HEK293T (cell line): ENCODE measurements at regions not wholly inside any gene's neighbourhood (a gene's known extent, or its start where the extent isn't known, plus 50 kb on each side); places are given as distances from the start of the nearest gene placed in this dataset.

Experiments used
- CTCF ChIA-PET: fragments of 350-600 bp; formaldehyde crosslinking; extraction: SDS; loops from one replicate; lab custom pipeline; 2021; ENCODE audit warnings: antibody characterized with exemption, inconsistent platforms; lab: Yijun Ruan, JAX
- POLR2A ChIA-PET: fragments of 350-600 bp; formaldehyde crosslinking; extraction: SDS; loops from one replicate; lab custom pipeline; 2020; ENCODE audit warnings: antibody characterized with exemption, inconsistent platforms; lab: Yijun Ruan, JAX
- DNase-seq: peaks from one replicate; pipeline ENCODE4 v3.0.0; 2012; ENCODE audit warnings: mixed read lengths; ENCODE audit errors: extremely low spot score
- ARNT ChIP-seq: fragments of 450-650 bp; IDR thresholded peaks from 2 replicates; pipeline ENCODE4 v1.6.1; 2017; ENCODE audit warnings: mild to moderate bottlenecking
- BHLHE40 ChIP-seq: fragments of 450-650 bp; IDR thresholded peaks from 2 replicates; pipeline ENCODE4 v1.6.1; 2016; ENCODE audit warnings: mild to moderate bottlenecking, moderate library complexity, borderline replicate concordance
- CTBP1 ChIP-seq: fragments of 450-650 bp; IDR thresholded peaks from 2 replicates; pipeline ENCODE4 v1.6.1; 2016; ENCODE audit warnings: borderline replicate concordance
- ELF4 ChIP-seq: fragments of 450-650 bp; IDR thresholded peaks from 2 replicates; pipeline ENCODE4 v1.6.1; 2017; ENCODE audit warnings: antibody characterized with exemption
- FOXA1 ChIP-seq: fragments of 450-650 bp; IDR thresholded peaks from 2 replicates; pipeline ENCODE4 v1.6.1; 2016; ENCODE audit warnings: mild to moderate bottlenecking
- FOXK2 ChIP-seq: fragments of 450-650 bp; IDR thresholded peaks from 2 replicates; pipeline ENCODE4 v1.6.1; 2016; ENCODE audit warnings: mild to moderate bottlenecking
- FOXM1 ChIP-seq: fragments of 450-650 bp; IDR thresholded peaks from 2 replicates; pipeline ENCODE4 v1.6.1; 2017; ENCODE audit warnings: mild to moderate bottlenecking, borderline replicate concordance
- HDGF ChIP-seq: fragments of 450-650 bp; IDR thresholded peaks from 2 replicates; pipeline ENCODE4 v1.6.1; 2017; ENCODE audit warnings: antibody characterized with exemption, borderline replicate concordance
- L3MBTL2 ChIP-seq: fragments of 450-650 bp; conservative IDR thresholded peaks from 2 replicates; pipeline ENCODE4 v1.6.1; 2016; ENCODE audit warnings: mild to moderate bottlenecking
- LEF1 ChIP-seq: fragments of 450-650 bp; IDR thresholded peaks from 2 replicates; pipeline ENCODE4 v1.6.1; 2017; ENCODE audit warnings: mild to moderate bottlenecking, borderline replicate concordance
- NFRKB ChIP-seq: fragments of 450-650 bp; IDR thresholded peaks from 2 replicates; pipeline ENCODE4 v1.6.1; 2016; ENCODE audit warnings: mild to moderate bottlenecking, moderate library complexity
- PKNOX1 ChIP-seq: fragments of 450-650 bp; IDR thresholded peaks from 2 replicates; pipeline ENCODE4 v1.6.1; 2016
- SP1 ChIP-seq: fragments of 450-650 bp; IDR thresholded peaks from 2 replicates; pipeline ENCODE4 v1.6.1; 2017
- SUZ12 ChIP-seq: fragments of 450-650 bp; IDR thresholded peaks from 2 replicates; pipeline ENCODE4 v1.6.1; 2016; ENCODE audit warnings: mild to moderate bottlenecking
- TARDBP ChIP-seq: fragments of 450-650 bp; IDR thresholded peaks from 2 replicates; pipeline ENCODE4 v1.6.1; 2016
- ZNF384 ChIP-seq: fragments of 450-650 bp; IDR thresholded peaks from 2 replicates; pipeline ENCODE4 v1.6.1; 2016

GRCh38 chr5:100448111-100448528 lies 87.1 kb upstream of the FAM174A start:
- no peak for DNase-seq
- TF ChIP-seq FOXK2 (no peak), BHLHE40 (no peak), SUZ12 (no peak), LEF1 (no peak), HDGF (no peak), CTBP1 (no peak), PKNOX1 (no peak), TARDBP (no peak), L3MBTL2 (no peak), ARNT (no peak), NFRKB (no peak), ELF4 (no peak), FOXM1 (no peak), ZNF384 (no peak), FOXA1 (no peak), SP1 (no peak)
- ChIA-PET POLR2A (no interaction called here), CTCF (interaction anchor here (0.7 kb wide), 1 partner anchor 526 kb away, joined by 3 read pairs; no protein-coding TSS in a partner anchor)

- POLR2A ChIA-PET, result no interaction called here
- no peak for TF ChIP-seq CTBP1
- no peak for TF ChIP-seq LEF1
- peak; percentile 27 for TF ChIP-seq PKNOX1
- no peak for TF ChIP-seq FOXM1
- CTCF ChIA-PET, result no interaction called here
- DNase-seq, result no peak
Observed at GRCh38 chr5:100446879-100447430, 88.2 kb upstream of the FAM174A start.

- ChIA-PET POLR2A (no interaction called here), CTCF (no interaction called here)
- TF ChIP-seq HDGF (no peak), FOXA1 (no peak), BHLHE40 (no peak), FOXK2 (no peak), PKNOX1 (no peak), SP1 (no peak), SUZ12 (no peak), CTBP1 (no peak), ARNT (no peak), L3MBTL2 (no peak), FOXM1 (no peak), ELF4 (no peak), LEF1 (no peak), TARDBP (no peak), NFRKB (no peak), ZNF384 (no peak)
- DNase-seq, result no peak
Observed at GRCh38 chr5:100444961-100445360, 90.2 kb upstream of the FAM174A start.

GRCh38 chr5:100434815-100435214 lies 100.4 kb upstream of the FAM174A start:
- TF ChIP-seq ZNF384 (no peak), PKNOX1 (no peak), ELF4 (no peak), HDGF (no peak), NFRKB (no peak), BHLHE40 (no peak), SP1 (no peak), CTBP1 (no peak), FOXK2 (no peak), FOXA1 (no peak), FOXM1 (no peak)
- POLR2A ChIA-PET, result no interaction called here
- CTCF ChIA-PET, result no interaction called here
- no peak for DNase-seq

GRCh38 chr5:100432741-100433140 lies 102.4 kb upstream of the FAM174A start:
- DNase-seq, result no peak
- no peak for TF ChIP-seq ZNF384
- no peak for TF ChIP-seq FOXA1
- no peak for TF ChIP-seq PKNOX1
- no peak for TF ChIP-seq L3MBTL2
- TF ChIP-seq BHLHE40, result no peak
- no peak for TF ChIP-seq LEF1
- TF ChIP-seq ARNT, result no peak
- TF ChIP-seq TARDBP, result no peak
- no peak for TF ChIP-seq CTBP1
- TF ChIP-seq ELF4, result no peak
- TF ChIP-seq FOXK2, result no peak
- no peak for TF ChIP-seq SUZ12
- TF ChIP-seq HDGF, result no peak
- no peak for TF ChIP-seq FOXM1
- TF ChIP-seq NFRKB, result no peak
- TF ChIP-seq SP1, result no peak
- ChIA-PET CTCF (interaction anchor here (0.5 kb wide), 1 partner anchor 1246 kb away, joined by 3 read pairs; no protein-coding TSS in a partner anchor), POLR2A (no interaction called here)
